HG02678 (cell line): ENCODE measurements at regions not wholly inside any gene's neighbourhood (a gene's known extent, or its start where the extent isn't known, plus 50 kb on each side); places are given as distances from the start of the nearest gene placed in this dataset.
"Not testable (repeated sequence)": the region's sequence is repeated elsewhere in the genome, so short reads cannot be mapped to it uniquely, and the experiment has no call there.

Source experiments
- ATAC-seq: cut with Tn5 transposase; IDR thresholded peaks from one replicate; pipeline ENCODE4 v1.9.1; 2021; ENCODE audit warnings: mild to moderate bottlenecking, moderate library complexity; ENCODE audit not compliant: unreplicated experiment

DNA sequence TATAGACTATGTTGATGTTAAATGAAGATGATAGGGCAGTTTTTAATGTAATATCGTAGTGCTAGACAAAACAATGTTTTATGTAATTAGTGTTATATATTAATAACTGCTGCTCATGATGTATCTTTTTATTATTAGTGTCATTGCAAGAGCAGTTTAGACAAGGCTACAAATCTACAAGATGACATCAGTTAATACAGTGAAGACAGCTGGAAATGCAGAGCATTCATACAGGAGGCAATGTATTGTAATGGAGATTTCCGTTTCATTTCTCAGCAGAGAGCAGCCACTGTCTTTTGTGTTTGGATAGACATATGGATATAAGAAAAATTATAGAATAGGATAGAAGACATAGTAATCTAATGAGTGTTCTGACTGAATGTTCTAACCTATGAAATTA lies 178.0 kb downstream of the FOXG1 start:
- ATAC-seq, result no peak

DNA sequence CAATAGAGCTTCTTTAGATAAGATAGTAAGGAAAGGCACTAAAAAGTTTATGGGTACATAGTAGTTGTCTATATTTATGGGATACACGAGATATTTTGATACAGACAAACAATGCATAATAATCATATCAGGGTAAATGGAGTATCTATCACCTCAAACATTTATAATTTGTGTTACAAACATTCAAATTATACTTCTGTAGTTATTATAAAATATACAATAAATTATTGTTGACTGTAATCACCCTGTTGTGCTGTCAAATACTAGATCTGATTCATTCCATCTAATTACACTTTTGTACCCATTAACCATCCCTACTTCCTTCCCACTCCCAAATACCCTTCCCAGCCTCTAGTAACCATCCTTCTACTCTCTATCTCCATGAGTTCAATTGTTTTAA lies 179.7 kb downstream of the FOXG1 start:
- no peak for ATAC-seq

DNA sequence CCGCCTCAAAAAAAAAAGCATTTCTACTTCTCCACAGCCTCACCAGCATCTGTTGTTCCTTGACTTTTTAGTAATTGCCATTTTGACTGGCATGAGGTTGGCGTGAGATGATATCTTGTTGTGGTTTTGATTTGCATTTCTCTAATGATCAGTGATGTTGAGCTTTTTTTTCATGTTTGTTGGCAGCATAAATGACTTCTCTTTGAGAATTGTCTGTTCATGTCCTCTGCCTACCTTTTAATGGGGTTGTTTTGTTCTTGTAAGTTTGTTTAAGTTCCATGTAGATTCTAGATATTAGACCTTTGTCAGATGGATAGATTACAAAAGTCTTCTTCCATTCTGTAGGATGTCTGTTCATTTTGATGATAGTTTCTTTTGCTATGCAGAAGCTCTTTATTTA lies 182.9 kb downstream of the FOXG1 start:
- no peak for ATAC-seq

DNA sequence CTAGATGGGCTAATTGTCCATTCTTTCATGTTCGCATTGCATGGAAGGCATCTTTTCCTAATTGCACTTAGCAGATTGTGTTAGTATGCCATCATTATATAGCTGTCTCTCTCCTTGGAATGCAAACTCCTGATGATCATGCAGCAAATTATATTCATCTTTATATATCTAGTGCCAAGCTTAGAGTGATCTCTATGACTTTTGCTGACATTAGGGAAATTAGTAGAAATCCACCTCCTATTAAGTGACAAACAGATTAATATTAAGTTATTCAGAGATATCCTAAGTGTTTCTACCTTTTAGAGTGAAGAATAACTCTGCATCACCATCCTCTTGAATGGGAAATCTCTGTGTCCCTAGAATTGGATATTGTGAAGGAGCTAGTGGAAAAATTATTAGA lies 185.6 kb downstream of the FOXG1 start:
- ATAC-seq, result no peak

DNA sequence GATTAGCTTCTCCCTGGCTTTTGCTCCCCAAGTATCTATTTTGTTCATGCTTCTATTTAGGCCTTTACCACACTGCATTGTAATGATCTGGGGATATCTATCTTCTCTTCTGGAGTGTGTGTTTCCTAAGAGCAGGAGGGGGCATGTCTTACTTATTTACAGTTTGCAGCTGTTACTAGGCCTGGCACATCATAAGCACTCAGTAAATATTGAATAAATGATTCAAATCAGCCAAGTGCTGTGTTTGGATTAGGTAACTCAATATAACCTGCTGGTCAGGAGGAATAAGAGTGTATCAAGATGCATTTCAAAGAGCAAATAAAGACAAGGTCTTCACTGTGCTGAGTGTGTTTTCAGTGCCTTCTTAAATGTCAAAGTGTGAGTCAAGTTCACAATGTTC lies 186.1 kb downstream of the FOXG1 start:
- no peak for ATAC-seq

DNA sequence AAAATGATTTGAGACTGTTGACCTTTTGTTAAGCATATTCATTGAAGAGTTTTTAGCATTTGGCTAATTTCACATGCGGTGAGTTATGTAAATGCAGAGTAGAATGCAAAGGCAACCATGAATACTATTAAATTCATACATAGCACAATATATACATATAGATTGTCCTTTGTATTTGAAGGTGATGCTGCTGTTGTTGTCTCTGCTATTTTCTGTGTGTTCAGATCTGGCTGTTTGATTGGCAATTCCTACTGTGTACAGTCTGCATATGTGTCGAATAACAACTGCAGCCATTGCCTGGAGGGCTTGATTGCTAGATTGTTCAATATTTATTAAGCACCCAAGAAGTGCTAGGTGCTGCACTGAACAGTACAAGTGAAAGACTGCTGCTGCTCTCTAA lies 187.4 kb downstream of the FOXG1 start:
- ATAC-seq, result no peak

DNA sequence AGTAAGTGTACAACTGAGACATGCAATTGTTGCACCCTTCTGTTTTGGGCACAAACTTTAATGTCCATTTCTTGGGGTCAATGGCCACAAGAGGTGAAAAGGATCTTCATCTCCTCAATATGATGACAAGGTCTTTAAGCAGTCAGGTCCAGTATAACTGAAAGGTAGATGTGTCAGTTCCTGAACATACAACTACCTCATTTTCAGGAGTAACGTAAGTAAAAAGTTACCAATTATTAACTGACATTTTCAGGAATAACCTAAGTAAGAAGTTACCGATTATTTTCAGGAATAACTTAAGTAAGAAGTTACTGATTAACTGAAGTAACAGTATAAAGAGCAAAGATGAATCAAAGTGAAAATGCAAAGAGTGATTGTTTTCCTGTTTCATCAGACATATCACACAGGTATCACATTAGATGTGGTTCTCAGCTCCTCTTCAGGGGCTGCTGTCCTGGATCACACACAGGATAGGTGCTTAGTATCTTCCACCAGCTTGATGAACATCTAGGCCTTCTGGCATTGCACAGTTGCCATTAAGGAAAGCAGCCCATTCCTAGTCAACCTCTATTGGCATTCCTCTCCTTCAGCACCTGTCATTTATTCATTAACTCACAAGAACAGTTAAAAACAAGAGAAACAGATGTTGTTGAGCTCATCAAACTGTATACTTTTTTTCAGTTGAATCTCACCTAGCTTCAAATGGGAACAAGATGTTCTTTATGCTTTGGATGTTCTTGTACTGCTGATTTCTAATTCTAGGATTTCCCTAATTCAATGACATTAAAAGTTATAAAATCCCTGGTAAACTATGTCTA lies 200.0 kb downstream of the FOXG1 start:
- ATAC-seq, result peak; percentile 93

DNA sequence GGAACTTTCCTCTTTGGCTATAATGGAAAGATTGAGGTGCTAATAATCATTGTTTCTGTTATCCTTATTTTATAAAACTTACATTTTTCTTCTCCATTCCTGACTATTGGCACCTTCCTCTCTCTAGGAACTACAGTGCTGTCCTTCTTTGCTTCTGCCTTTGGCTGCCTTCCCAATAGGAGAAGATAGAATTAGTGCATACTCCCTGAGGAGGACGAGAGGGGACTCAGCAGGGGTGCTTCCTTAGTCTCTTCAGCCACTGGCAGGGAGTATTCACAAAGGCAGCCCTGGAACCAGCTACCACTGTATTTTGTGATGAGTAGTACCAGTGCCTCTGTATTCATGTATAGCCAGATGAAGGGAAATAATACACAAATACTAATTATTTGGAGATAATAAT lies 208.5 kb downstream of the FOXG1 start:
- ATAC-seq, result no peak

DNA sequence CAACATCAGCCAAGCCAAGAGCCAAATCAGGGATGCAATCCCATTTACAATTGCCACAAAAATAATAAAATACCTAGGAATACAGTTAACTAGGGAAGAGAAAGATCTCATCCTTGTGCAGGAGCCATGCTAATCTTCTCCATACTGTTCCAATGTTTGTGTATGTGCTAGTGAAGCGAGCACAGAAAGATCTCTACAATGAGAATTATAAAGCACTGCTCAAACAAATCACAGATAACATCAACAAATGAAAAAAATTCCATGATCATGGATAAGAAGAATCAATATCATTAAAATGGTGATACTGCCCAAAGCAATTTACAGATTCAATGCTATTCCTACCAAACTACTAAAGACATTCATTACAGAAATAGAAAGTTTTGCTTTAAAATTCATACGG lies 215.6 kb downstream of the FOXG1 start:
- no peak for ATAC-seq

DNA sequence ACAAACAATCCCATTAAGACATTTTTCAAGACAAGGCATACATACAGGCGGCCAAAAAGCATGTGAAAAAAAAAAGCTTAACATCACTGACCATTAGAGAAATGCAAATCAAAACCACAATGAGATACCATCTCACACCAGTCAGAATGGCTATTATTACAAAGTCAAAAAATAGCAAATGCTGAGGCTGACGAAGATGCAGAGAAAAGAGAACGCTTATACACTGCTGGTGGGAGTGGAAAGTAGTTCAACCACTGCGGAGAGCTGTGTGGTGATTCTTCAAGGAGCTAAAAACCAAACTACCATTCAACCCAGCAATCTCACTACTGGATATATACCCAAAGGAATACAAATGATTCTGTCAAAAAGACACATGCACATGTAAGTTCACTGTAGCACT lies 216.7 kb downstream of the FOXG1 start:
- ATAC-seq, result no peak

DNA sequence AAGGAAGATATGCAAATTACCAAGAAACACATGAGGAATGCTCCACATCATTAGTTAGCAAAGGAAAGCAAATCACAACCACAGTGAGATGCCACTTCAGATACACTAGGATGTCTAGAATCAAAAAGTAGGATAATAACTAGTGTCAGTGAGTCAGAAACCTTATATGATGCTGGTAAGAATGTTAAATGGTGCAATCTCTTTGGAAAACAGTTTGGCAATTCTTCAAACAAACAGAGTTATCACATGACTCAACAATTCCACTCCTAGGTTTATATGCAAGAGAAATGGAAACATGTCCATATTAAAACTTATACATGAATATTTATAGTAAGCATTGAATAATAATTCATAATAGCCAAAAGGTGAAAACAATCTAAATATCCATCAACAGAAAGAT lies 220.9 kb downstream of the FOXG1 start:
- no peak for ATAC-seq

DNA sequence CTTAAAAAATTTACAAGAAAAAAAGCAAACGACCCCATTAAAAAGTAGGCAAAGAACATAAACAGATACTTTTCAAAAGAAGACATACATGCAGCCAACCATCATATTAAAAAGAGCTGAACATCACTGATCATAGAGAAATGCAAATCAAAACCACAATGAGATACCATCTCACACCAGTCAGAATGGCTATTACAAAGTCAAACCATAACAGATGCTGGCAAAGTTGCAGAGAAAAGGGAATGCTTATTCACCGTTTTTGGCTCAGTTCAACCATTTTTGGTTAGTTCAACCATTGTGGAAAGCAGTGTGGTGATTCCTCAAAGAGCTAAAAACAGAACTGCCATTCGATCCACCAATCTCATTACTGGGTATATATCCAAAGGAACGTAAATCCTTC lies 230.6 kb downstream of the FOXG1 start:
- ATAC-seq, result not testable (repeated sequence)

DNA sequence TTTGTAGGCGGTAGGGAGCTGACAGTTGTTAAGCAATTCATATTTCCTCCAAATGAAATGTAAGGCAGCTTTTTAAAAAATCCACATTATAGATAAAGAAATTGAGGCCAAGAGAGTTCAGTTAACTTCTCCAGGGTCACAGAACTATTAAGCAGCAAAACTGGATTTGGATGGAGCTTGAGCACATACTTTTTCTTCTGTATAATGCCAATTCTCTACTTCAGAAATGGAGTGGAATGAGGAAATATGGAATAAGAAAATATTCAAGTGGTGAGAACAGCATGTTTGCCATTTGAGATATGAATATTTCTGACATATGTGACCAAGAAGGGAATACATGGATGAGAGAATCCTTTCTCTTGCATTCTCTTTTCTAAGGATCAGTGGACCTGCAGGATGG lies 233.1 kb downstream of the FOXG1 start:
- no peak for ATAC-seq

DNA sequence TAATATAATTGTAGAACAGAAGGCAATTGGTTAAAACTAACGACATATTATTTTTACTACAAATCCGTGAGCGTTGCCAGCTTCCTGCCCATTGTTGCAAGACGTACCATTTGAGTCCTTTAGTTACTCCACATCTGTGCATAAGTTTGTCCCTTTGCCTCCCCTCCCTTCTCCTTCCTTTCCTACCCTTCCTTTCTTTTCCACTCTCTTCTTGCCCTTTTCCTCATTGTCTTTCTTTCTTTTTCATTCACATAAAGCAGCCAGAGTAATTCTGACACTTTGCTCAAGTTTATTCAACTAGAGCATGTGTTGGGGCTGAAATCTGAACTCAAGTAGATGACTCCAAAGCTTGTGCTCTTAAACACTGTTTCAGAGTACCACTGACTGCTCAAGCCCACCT lies 239.1 kb downstream of the FOXG1 start:
- ATAC-seq, result no peak

DNA sequence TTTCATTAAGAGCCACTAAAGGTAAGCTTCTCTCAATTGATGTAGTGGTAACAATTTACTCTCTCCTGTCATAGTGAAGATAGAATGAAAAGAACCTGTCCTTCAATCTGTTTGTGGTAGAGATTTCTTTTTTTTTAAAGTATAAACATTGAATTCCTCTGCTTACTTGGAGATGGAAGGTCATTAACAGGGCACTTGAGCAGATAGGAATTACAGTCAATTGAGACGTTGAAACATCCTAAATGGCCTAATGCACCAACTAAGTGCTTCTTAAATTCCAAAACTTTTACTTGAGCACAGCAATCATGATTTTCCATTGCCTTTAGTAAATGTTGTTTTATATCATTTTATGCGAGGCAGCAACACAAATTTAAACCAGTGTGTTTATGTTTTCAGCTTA lies 241.4 kb downstream of the FOXG1 start:
- ATAC-seq, result no peak

DNA sequence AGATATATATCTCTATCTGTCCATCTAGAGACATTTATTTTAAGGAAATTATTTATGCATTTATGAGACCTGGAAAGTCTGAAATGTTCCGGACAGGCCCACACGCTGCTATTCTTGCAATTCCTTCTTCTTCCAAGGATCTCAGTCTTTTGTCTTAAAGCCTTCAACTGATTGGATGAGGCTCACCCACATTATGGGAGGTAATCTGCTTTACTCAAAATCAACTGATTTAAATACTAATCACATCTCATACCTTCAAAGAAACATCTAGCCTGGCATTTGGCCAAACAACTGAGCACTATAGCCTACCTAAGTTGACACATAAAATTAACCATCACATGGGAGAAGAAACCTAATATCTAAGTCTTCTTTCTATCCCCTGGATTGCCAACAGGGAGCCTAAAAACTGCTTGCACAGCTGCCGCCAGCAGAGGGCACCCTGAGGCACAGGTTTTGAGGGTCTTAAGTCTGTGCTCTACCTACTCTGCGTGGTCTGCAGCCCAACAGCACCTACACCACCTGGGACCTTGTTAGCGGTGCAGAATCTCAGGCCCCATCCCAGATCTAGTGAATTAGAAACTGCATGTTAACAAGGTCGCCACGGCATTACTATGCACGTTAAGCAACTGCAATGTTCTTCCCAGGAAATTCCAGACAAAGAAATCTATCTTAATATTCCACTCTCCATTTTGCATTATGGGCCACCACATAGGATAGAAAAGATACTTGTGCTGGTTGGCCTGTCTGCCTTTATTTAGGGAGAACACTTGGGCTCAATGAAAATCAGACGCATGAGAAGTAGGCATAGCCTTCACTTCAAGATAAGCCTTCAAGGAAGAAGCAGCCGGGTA lies 249.7 kb downstream of the FOXG1 start:
- ATAC-seq, result no peak

DNA sequence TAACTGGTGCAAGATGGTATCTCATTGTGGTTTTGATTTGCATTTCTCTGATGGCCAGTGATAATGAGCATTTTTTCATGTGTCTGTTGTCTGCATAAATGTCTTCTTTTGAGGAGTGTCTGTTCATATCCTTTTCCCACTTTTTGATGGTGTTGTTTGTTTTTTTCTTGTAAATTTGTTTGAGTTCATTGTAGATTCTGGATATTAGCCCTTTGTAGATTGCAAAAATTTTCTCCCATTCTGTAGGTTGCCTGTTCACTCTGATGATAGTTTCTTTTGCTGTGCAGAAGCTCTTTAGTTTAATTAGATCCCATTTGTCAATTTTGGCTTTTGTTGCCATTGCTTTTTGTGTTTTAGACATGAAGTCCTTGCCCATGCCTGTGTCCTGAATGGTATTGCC lies 256.9 kb downstream of the FOXG1 start:
- not testable (repeated sequence) for ATAC-seq

DNA sequence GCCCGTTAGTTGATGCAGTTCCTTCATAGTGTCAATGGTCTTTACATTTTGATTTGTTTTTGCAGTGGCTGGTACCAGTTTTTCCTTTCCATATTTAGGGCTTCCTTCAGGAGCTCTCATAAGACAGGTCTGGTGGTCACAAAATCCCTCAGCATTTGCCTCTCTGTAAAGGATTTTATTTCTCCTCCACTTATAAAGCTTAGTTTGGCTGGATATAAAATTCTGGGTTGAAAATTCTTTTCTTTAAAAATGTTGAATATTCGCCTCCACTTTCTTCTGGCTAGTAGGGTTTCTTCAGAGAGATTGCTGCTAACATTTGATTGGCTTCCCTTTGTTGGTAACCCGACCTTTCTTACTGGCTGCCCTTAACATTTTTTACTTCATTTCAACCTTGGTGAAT lies 260.9 kb downstream of the FOXG1 start:
- not testable (repeated sequence) for ATAC-seq

DNA sequence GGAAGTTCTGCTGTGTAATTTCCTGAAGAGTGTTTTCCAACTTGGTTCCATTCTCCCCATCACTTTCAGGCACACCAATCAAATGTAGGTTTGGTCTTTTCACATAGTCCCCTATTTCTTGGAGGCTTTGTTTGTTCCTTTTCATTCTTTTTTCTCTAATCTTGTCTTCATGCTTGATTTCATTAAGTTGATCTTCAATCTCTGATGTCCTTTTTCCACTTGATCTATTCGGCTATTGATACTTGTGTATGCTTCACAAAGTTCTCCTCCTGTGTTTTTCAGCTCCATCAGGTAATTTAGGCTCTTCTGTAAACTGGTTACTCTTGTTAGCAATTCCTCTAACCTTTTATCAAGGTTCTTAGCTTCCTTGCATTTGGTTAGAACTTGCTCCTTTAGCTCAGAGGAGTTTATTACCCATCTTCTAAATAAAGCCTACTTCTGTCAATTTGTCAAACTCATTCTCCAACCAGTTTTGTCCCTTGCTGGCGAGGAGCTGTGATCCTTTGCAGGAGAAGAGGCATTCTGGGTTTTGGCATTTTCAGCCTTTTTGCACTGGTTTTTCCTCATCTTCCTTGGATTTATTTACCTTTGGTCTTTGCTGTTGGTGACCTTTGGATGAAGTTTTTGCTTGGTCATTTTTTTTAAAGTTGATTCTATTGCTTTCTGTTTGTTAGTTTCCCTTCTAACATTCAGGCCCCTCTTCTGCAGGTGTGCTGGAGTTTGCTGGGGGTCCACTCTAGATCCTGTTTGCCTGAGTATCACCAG lies 261.5 kb downstream of the FOXG1 start:
- ATAC-seq, result not testable (repeated sequence)

DNA sequence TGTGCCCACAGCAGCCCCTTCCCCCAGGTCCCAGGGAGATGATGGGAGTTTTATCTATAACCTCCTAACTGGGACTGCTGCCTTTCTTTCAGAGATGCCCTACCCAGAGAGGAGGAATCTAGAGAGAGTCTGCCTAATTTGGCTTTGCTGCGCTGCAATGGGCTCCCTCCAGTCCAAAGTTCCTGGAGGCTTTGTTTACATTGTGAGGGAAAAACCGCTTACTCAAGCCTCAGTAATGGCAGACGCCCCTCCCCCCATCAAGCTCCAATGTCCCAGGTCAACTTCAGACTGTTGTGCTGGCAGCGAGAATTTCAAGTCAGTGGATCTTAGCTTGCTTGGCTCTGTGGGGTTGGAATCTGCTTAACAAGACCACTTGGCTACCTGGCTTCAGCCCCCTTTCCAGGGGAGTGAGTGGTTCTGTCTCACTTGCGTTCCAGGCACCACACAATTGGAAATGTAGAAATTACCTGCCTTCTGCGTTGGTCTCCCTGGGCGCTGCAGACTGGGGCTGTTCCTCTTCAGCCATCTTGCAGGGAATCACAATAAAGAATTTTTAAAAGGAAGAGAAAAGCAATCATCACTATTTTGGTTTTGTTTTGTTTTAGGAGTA lies 262.5 kb downstream of the FOXG1 start:
- ATAC-seq, result no peak

DNA sequence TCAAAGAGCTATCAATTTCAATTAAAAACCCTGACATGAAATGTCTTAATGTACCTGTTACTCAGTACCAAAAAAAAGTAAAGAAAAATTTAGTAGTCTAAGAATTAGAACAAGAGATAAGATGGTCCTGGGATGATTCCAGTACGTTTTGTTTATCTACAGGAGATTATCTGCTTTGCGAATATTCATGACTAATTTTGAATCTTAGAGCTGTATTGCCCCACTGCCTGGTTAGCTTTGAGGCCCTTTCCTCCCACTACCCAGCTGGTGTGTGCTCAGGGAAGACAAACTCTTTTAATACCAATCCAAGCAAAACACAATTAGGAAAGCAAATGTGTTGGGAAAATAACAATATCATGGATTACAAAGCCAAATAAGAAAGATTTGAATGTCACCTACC lies 263.5 kb downstream of the FOXG1 start:
- no peak for ATAC-seq
